HG02678 (cell line): ENCODE measurements at regions not wholly inside any gene's neighbourhood (a gene's known extent, or its start where the extent isn't known, plus 50 kb on each side); places are given as distances from the start of the nearest gene placed in this dataset.

Experiments used
- ATAC-seq: cut with Tn5 transposase; IDR thresholded peaks from one replicate; pipeline ENCODE4 v1.9.1; 2021; ENCODE audit warnings: mild to moderate bottlenecking, moderate library complexity; ENCODE audit not compliant: unreplicated experiment

DNA sequence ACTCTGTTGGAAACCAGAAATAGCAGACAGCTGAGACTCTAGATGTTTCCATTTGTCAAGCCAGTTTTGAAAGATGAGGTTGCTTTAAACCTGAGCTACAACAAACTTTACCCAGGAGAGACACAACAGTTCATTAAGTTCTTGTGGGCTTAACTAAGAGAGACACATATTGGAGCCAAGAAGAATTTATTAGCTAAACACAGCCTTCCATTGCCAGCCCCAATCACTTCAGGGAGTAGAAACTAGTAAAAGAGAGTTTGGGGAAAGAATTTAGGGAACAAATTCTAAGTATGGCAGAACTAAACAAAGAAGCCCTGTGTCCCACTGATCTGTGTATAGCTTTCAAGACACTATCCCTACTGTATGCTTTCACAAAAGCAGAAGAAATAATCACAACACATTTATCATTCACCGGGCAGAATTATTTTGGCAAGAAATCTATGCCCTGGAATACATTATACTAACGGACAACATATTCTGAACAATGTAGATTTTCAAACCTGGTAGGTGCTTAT lies 87.3 kb upstream of the KAZN start:
- ATAC-seq: no peak

DNA sequence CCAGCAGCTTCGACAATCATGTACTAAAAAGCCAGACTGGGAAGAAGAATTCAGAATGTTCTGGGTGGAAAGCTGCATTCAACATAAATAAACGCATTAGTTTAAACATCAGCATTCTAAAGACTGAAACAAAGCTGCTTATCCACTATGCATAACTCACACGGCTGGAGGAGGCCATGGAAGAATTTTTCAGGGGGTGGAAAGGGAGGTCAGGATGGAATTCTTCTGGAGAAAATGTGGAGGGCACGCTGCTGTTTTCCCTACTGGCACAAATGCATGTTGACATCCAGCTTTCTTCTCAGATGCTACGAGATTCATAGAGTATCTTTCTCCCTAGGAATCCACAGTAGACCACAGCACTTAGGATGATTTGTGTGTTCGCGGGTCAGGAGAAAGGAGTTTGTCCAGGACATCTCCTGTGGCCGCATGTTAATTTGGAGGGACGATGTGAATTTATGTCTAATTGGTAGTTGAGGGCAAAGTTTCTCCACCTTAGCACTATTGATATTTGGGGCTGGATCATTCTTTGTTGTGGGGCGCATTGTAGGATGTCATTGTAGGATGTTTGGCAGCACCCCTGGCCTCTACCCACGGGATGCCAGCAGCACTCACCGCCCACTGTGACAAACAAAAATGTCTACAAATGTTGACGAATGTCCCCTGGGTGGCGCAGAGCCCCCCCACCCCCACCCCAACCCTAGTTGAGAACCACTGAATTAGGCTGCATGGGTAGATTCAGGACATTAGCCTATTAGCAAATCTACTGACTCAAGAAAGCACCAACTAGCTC lies 86.5 kb upstream of the KAZN start:
- no peak for ATAC-seq

DNA sequence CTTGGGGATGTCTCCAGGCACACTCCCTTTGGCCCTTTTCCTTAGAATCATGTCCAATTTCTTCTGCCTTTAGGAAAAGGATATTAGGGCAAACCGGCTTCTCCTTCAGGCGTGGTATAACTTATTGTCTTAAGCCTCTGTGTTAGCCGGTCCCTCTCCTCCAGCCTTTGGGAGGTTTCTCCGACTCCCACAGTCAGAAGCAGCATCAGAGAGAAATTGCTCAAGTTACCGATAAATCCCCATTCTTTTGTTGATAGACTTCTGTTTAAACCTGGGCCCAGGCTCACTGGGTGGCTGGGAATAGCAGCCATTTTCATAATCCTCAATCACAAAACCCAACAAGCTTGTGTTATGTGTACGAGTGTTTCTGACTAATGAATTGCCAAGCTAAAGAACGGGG lies 85.4 kb upstream of the KAZN start:
- no peak for ATAC-seq

DNA sequence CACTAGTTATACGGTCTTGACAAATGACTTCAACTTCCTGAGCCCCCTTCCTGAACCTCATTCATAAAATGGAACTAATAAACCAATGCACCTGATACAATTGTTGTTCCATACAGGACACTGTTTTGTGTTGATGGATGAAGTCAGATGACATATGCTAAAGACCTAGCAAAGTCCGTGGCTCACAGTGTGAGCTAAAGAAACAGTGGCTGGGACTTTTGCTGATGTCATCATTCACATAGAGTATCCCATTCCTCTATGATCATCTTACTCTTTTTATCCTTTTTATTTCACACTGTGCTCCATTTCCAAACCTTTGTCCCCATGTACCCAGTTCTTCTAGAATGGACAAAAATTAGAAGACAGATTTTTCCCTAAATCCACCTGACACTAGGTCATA lies 83.7 kb upstream of the KAZN start:
- no peak for ATAC-seq

DNA sequence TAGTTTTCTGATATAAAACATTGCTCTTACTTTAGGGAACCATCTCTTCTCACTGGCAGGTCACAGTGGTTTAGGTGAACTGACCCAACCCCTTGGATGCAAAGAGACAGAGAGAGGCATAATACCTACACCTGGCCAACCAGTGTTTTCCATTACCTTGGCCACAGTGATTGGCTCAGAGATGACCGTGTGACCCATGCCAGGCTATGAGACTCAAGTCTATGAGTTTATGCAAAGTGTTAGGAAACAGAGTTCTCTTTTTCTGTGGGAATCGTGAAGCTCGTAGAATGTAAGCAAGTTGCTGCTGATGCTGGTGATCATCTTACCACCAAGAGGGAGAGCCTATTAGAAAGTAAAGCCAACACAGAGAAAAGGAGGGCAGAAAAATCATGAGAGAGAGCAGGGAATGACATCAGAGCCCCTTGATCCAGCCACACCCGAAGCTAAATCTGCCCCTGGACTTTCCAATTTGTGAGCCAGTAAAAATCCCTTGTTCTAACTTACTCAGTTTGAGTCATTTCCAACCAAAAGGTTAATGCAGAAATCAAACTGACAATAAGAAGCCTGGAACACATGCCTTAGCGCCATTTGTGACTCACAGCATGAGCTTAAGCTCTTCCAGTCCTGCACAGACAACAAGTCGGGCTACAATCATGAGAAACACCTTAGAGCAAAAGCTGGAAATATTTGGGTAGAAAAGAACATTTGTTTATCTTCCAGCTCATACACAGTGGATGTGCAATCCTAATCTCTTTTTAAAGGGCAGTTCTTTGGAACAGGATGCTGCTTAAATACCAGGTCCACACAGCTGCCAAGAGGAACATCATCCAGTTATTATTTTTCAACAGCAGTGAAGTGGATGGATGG lies 81.3 kb upstream of the KAZN start:
- no peak for ATAC-seq

DNA sequence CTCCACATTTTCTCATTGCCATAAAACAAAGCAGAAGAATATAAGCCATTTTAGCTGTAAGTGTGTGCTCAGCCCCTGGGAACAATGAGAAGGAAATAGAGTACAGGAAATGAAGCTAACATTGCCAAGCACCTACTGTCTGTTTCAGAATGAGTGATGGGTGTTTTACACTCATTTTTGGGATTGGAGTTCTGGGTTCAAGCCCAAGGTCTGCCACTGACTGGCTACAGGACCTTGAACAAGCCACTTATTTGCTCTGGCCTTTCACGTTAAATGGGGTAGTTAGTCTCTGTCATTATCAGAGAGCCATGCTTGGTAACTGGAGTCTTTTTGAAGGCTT lies 80.7 kb upstream of the KAZN start:
- no peak for ATAC-seq

DNA sequence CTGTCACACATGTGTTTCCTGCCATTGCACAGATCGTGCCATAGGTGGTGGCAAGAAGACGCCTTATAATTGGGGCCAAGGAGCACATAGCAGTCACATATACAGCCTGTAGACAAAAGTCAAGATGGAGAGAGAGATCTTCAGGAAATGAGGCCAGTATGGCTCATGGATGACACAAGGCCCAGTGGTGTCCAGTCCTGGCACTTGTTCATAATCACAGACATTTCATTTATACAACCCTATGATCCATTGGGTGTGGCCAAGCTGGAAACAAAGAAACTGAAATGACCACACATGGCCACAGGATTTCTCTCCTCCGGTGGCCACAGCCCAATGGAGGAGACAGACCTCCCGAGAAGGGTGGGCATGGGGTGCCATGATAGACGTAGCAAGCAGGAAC lies 78.5 kb upstream of the KAZN start:
- no peak for ATAC-seq

DNA sequence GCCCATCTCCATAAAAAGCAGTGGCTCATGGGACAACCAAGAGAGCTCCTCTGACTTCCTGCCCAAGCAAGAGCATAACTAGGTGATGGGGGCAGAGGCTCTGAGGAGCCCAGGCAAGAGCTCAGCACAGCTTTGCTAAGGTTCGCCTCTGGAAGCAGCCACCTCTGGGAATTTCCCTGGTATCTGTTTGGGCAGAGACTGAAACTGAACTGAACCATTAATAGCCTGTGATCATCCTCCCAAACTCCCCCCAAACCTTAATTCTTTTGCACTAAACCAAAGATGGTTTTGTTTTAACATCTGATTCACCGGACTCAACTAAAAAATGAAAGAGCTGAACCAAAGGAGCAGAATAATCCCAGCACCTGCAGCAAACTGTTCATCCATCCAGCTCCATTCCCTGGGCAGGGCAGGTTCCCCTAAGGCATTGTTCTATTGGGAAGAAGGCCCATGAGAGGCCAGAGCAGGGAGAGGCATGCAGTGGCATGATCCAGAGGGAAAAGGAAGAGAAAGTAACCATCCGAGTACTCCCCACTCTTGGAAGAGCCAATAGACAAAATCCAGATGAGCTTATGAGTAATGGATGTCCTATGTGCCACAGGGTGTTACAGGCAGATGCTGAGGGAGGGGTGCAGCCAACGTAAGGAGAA lies 77.8 kb upstream of the KAZN start:
- no peak for ATAC-seq

DNA sequence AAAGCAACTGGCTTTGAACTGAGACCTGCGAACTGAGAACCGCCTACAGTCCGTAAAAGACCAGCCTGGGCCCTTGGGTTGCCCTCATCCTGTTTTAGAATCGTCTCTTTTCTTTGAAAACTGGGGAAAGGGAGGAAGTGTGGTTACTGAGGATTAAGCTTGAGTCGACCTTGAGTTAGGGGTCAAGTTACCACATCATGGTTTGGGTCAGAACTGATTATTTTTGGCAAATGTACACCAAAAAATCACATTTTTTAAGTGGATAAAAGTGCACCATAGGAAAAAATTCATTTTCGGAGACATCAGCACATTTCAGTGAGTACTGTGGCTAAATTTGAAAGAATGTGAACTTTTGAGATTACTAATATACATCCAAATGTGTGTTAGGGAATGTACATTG lies 76.9 kb upstream of the KAZN start:
- no peak for ATAC-seq

DNA sequence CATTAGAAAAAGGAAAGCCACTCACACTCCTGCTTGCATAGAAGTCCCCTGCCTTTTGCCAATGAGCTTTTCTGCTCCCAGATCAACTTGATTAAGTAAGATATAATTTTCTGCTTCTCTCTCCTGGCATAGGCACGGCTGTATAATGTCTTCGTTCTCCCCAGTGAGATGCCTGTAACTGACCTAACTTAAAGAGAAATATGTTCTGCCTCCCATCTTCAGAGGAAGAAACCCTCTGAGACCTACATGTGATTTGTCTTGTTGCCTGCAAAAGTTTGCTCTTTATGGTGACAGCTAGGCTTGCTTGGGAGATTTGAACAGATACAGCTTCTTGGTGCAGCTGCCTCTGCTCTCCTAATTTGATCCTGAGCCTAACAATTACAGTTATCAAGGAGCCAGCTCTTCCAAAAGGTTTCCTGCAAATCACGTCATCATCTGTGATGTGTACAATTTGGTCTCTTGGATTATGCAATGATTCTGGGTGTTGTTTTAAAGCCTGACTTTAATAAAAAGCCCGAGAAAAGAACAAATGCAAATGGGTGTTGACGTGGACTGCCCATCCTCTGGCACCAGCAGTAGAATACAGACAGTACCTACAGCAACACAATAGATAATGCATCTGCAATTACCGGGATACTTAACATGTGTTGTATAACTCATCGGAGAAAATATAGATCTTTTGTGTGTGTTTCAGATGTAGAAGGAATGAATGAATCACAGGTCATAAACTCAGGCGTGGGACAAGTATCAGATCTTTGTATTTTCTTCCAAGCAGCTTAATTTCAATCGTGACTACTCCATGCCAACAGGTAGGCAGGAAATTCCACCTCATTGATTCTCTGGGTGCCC lies 76.2 kb upstream of the KAZN start:
- no peak for ATAC-seq

DNA sequence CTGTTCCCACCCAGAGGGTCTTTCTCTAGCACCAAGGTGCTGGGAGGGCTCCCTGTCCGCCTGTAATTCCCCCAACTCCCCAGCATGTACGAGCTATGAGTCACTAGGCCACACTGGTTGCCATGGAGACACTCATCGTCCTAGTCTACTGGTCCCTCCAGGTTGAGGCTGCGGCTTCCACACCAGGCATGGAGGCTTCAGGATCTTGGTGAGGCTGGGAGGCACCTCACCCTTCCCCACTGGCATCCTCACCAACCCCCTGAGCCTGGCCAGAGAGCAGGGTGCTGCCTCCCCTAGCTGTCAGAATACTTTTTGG lies 75.6 kb upstream of the KAZN start:
- no peak for ATAC-seq

DNA sequence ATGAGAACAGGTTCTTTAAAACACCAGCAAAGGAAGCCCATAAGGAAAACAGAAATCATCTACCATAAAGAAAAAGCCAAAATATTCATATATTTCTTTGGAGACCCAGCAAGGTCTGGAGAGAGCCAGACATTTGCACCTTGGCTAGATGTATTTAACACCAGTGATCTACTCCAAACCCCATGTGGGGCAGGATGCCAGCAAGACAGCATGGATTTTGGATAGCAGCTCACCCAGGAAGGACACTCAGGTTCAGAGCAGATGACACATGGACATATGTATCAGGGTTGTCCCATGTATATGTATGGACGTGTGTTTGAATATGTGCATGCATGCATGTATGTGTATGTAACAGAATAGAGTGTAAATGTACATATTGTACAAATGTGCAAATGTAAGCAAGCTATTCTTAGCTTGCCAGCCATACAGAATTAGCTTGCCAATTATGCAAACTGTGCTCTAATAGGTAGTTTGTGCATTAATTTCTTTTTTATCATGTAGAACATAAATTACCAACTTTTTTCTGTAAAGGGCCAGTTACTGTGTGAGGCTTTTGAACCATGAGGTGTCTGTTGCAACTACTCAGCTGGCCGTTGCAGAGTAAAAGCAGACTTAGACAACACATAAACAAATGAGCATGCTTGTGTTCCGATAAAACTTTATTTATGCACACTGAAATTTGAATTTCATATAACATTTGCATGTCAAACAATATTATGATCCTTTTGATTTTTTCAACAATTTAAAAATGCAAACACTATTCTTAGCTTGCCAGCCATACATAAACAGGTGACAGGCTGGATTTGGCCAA lies 73.5 kb upstream of the KAZN start:
- ATAC-seq: no peak

DNA sequence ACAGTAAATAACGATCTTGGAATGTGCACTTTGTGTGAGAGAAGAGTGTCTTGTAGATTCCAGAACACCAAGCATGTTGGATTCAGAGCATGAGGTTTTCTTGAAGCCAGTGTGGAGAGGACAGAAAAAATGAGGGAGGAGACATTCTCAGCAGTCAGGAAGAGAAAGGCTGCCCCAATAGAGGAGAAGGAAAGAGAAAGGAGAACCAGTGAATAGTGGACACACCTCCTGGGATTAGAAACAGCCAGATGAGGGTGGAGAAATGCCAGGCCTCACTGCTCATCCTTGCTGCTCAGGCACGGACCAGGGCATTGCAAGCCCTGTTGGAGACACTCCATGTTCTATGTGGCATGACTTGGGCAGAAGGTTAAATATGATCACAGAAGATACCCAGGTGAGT lies 69.0 kb upstream of the KAZN start:
- ATAC-seq: no peak

DNA sequence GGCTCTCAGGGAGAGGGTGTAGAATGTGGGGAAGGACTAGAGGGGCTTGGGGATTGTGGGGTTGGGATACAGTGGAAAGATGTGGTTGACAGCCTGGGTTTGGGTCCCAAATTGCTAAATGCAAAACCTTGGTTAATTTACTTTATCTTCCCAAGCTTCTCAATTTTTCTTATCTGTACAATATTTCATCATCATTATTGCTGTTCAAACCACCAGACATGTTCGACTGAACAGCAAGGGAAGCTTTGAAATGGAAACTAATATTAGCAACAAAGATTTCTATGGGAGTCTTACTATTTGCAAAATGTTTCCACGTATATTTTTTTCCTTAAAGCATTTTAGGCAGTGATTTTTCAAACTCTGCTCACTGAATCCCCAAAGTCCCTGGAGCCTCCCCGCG lies 67.0 kb upstream of the KAZN start:
- no peak for ATAC-seq

DNA sequence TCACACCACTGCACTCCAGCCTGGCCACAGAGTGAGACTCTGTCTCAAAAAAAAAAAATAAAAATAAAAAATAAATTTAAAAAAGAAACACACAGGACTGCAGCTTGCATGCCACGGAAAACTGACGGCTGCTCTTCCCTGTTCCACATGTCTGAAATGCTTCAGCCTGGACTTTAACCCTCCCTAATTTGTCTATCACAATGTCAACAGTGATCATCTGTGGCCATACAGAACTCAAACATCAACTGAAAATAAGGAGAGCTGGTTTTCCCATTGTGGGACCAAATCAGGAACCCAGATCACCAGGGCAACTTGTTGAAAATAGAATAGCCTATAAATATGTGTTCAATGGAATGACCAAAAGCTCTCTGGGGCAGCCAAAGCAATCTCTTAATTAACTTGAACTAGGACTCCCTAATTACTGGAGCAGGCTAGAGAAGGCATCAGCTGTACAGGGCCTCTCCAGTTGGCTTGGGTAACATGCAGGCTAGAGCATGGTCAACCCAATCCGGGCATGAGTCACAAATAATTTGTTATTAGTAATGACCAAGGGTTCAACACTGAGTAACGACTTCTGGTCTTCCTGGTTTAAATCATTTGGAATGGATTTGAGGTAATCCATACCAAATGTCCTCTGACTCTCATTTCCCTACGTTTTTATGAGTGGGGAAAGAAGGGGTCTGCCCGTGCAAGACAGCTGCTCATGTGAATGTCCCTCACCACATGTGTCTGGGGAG lies 62.7 kb upstream of the KAZN start:
- ATAC-seq: no peak

DNA sequence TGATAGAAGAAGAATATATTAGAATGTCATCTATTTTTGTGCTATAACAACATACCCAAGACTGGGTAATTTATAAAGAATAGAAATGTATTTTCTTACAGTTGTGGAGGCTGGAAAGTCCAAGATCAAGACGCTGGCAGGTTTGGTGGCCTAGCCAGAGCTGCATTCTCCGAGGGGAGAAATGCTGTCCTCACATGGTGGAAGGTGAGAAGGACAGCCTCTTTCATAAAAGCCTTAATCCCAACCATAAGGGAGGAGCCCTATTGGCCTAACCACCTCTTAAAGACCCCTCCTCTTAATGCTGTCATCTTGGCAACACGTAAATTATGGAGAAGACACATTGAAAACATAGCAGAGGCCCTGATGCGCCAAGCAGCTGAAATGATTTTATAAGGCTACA lies 60.1 kb upstream of the KAZN start:
- no peak for ATAC-seq

DNA sequence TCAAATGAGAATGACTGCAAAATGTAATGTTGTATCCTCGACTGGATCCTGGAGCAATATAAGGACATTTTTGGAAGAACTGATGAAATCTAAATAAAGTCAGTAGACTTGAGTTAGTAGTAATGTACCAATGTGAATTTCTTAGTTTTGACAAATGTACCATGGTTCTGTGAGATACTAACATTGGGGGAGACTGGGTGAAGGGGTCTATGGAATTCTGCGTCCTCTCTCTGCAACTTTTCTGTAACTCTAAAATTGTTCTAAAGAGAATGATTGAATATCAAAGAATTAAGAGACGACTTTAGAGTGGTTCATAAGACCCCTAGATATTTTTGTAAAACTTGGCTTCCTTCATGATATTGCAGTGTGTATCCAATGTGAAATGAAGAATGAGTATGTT lies 59.2 kb upstream of the KAZN start:
- ATAC-seq: no peak

DNA sequence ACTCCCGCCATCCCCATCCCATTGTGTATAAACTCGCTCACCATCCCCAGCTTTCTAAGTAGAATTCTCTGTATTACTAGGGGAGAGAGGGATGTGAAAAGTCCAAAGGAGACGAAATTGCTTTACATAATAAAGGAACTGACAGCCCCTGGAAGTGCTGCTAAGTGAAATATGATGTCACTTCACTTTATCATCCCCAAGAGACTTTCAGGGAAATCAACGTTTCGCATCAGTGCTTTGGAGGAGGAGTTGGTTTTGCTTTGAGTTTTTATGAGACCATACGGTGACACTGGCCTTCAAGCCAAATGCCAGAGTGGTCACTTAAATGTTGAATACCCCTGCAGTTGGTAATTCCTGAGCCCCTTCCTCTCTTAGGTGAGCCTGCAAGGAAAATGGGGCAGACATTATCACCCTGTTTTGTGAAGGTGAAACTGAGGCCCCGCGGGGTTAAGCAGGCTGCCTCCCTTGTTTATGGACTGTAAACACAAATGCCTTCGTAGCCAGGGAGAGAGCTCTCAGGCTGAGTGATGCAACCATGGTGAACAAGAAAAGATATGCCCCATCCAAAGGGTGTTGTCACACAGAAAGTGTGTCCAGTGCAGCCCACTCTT lies 58.4 kb upstream of the KAZN start:
- ATAC-seq: no peak

DNA sequence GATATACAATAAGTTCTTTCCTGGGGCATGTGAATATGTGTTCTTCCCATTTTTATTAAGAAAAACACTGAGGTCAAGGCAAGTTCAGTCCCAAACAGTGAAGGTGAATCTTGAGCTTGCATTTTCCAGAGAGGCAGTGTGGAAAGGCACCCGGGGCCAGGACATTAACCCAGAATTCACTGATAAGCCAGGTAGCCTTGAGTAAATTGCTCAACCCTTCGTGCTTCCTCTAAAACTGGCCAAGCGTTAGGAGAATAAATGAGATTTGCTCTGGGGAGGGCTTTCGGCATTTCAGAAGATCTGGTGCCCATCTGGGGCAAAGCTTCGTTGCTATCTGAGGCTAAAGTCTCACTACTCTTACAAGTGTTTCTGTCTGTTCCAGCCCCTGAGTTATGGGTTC lies 57.1 kb upstream of the KAZN start:
- no peak for ATAC-seq
